Fibroblast of skin of right quadriceps (primary cell): ENCODE measurements at regions not wholly inside any gene's neighbourhood (a gene's known extent, or its start where the extent isn't known, plus 50 kb on each side); places are given as distances from the start of the nearest gene placed in this dataset.
"Not testable (repeated sequence)": the region's sequence is repeated elsewhere in the genome, so short reads cannot be mapped to it uniquely, and the experiment has no call there.

Experiments
- DNase-seq: peaks from one replicate; pipeline ENCODE4 v3.0.0-alpha.2; 2013

DNA sequence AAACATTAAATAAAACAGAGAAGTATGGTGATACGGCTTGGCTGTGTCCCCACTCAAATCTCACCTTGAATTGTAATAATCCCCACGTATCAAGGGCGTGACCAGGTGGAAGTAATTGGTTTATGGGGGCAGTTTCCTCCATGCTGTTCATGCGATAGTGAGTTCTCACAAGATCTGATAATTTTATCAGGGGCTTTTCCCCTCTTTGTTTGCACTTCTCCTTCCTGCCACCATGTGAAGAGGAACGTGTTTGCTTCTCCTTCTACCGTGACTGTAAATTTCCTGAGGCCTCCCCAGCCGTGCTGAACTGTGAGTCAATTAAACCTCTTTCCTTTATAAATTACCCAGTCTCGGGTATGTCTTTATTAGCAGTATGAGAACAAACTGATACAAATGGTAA, 331.3 kb upstream of the CNR1 start:
- DNase-seq = not testable (repeated sequence)

DNA sequence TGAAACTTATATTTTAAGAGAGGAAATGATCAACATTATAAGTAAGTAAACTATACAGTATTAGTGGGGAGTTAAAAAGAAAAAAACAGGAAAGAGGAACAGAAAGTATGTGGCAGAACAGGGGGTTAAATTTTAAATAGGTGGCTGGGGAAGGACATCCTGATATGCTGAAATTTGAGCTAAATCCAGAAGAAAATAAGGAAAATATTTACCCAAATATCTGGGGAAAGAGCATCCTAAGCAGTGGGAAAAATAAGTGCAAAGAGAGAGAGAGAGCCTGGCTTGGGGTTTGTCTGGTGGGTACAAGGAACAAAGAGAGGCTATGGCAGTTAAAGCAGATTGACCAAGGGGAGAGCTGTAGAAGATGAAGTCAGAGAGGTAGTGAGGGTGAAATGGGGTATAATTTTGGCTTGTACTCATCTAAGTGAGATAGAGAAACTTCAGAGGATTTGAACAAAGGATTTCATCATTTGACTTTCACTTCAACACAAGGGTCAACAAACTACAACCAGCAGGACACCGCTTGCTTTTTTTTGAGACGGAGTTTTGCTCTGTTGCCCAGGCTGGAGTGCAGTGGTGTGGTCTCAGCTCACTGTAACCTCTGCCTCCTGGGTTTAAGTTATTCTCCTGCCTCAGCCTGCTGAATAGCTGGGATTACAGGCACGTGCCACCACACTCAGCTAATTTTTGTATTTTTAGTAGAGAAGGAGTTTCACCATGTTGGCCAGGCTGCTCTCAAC, 328.4 kb upstream of the CNR1 start:
- no peak for DNase-seq

DNA sequence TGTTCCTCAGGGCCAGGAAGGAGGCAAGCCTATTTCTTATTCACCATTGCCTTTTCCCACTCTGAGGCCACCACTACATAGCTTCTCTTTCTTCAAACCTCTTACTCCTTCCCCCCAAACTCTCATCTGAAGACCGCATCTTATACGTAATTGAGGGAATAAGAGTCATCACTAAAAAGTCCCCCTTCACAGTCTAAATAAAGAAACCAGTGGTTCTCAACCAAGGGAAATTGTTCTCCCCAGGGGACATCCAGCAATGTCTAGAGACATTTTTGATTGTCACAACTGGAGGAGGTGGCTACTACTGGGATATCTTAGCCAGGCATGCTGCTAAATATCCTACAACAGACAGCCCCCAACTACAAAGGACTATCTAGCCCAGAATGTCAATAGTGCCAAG, 327.6 kb upstream of the CNR1 start:
- DNase-seq = no peak

DNA sequence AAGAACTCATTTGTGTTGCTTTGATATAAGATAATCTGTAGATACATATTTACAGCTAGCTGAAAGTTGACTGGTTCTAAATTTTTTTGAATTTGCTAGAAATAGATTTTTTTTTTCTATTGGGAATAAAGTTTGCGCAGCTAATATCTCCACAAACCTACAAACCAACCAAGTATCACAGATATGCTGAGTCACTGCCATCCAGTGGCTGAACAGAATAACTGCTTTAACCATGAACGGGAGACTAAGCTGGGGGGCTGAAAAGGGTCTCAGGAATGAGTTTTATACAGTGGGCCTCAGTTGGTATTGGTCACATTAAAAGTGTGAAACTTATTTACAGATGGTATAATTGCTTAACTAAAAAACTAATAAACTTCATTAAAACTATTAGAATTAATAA, 326.7 kb upstream of the CNR1 start:
- DNase-seq = no peak

DNA sequence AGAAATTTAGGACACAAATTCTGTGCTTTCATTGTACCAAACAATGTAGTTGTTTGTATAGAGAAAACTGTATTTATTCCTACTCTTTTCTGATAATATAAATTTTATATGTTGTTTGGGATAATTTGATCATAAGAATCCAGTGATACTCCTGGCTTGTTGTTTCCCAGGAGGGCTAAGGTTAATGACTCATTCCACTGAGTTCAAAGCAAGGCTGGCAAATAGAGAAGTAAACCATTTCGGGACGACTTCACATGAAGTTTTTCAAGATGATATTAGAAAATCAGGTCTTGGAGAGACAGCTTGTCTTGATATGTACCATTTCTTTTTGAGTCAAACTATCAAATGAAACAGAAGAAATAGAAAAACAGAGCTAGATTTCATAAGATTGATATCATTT, 326.1 kb upstream of the CNR1 start:
- DNase-seq = no peak

DNA sequence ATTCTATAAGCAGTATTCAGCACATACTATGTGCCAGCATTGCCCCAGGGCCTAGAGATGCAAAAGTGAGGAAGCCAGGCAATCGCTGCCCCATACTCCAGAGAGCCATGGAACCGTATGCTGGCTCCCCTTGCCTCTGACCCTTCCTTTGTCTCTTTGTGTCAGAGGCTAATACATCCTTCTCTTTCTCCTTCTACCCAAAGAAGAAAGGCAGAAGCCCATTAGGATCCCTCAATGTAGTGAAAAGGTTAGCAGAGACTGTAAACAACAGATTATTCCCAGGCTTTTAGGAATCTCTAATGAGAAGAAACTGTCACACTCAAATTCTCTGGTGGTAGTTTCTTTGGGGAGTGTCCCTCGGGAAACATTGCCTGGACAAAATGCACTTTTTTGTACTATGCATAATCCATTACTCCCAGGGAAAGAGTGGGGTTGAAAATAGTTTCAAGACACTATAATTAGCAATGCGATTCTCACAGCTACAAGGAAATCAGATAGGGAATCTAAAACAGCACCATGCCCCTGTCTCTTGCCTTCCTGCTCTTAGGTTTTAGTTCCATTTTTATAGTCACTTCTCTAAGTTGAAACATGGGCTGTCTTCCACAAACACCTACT, 325.2 kb upstream of the CNR1 start:
- DNase-seq = no peak

DNA sequence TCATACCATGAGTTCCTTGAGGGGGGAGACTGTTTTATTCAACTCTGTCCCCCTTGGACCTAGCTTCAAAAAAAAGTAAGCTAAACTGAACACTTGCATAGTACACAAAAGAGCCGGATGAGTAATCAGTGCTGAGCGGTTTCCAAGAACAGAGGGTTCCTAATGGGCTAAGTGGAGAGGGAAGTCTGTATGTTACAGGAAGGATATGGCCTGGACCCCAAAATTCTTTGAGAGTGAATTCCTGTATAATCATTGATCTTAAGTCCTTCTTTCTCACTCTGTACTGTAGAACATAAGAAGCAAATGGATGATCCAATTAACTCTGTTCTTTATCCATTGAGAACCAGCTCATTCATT, 324.7 kb upstream of the CNR1 start:
- DNase-seq = no peak

DNA sequence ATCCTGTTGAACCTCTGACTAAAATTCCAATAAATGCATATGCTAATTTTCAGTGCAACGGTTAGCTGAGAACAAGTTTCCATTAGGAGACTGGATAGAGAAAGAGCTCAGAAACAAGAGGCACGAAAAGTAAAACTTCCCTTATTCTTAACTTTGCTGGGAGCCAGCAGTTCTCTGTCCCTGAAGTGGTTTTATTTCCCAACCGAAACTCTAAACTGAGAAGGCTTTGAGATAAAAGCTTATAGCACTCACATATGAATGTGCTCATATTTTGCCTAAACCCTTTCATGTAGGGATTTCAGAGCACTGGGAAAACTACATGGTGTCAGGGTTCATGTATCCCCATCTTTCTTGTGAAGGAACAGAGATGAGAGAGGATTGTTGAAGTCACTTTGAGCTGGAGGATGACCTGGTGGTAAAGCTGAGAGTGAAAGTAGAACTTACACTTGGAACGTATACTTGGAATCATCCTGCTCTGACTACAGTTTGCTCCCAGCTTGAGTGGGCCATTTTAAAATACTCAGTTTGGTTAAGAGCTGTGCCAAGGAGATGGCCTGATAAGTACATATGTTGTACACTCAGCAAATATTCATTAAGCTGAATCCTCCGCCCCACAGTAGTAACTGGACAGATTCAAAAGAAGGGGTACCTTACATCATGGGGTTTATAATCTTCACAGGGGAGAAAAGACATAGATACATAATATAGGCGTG, 324.2 kb upstream of the CNR1 start:
- no peak for DNase-seq

DNA sequence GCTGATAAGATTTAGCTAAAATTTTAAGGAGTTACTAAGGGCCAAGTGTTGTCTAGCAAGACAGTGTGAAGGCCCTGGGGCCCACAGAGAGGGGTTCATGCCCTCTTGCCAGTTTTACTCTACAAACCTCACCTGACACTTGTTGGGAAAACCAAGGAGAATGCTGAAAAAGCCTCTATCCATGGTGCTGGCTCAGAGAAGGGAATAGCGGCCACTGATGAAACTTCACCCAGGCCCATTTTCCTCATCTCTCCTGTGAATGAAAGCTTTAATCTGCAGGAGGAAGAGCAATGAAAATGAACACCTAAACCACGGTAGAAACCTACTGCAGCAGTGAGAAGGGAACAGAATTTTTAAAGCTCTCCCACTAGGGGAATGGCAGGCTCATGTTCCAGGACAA, 317.3 kb upstream of the CNR1 start:
- DNase-seq = no peak

DNA sequence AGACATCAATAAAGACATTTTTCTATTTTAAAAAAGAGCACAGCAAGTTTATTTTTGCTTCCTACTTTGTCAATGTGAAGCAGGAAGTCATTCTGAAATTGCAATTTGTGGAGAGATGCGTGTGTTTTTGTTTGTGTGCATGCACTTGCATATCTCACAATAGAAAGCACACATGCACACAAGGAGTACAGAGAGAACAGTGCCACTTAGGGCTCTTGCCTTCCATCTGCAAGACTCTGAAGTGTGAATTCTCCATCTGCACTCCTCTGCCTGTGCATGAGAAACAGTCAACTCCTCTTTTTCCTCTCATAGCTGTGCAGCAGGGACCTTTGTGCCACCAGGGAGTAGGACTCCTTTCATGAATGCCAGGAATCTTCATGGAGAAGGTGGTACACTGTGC, 316.3 kb upstream of the CNR1 start:
- DNase-seq = no peak

DNA sequence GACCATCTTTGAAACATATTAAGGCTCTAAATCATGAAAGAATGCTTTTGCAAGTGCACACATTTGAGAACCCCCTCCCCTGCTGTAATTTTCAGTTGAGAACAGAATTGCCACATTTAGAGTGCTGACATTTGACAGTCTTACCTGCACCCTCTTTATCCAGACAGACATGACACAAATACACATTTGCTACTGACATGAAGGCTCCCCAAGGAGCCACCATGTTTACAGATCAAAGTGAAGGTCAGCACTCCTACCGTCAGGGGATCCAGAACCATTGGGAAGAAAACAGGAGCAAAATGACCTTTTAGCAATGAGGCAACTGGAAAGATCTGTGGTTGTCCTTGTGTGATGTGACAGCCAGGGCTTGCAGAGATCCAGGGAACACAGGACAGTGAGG, 315.4 kb upstream of the CNR1 start:
- no peak for DNase-seq

DNA sequence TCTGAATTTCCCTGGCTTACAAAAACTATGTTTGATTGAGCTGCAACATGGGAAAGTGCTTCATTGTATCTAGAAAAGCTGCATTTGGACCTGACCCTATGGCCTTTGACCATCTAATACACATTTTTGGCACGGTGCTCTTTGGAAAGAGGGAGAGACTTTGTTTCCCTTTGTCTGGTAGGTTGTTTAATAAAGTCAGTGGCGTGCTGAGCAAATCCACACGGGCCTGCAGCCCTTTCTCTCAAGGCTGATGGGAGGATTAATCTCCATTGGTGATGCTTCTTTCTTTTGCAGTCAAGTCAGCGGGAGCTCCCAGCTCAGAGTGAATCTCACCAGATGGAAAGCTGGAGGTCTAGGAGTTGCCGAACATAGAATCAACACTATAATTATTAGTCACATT, 314.7 kb upstream of the CNR1 start:
- no peak for DNase-seq

DNA sequence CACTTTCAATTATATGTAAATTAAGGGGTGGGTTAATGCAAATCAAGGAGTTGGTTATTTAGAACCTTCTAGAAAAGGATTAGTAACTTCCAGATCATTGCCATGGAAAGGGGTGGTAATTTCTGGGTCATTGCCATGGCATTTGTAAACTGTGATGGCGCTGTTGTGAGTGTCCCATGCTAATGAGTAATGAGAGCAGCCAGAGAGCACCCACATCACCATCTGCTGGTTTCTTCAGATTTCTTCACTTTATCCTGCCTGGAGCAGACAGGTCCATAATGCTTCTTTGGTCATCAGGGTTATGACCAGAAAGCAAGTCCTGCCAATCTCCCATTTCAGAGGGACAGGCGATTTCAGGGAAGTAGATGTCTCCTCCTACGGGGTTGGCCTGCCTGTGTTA, 311.3 kb upstream of the CNR1 start:
- no peak for DNase-seq

DNA sequence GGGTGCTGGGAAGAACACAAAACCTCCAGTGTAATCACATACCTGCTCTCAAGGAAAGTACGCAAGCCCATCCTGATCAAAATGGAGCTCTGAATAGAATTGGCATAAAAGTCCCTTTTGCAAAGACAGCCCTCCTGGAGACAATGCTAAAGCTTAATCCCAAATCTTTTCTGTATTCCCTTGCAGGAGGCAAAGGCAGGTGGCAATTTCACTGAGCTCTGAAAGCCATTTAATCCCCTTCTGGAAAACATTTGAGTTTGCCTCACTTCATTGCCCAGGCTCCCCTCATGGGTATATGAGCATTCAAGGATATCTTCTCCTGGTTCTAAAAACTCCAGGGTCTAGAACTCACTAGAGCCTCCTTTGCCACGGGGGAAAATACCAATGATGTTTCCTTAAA, 310.2 kb upstream of the CNR1 start:
- DNase-seq = no peak

DNA sequence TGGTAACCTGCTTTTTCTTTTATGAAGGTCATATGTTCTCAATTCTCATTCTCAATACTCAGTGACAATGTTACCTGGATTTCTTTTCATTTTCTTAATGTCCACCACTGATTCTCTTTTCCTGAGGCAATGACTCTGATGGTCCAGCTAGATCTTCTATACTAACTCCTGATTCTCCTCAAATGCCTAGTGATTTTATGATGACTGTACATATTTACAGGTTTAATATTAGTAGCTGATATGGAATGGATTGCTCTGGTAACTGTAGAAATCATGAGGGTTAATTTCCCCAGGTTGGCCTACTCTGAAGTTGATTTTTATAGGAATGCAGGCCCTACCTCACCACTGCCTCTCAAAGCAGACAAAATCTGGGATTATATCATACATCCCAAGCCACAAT, 308.6 kb upstream of the CNR1 start:
- no peak for DNase-seq

DNA sequence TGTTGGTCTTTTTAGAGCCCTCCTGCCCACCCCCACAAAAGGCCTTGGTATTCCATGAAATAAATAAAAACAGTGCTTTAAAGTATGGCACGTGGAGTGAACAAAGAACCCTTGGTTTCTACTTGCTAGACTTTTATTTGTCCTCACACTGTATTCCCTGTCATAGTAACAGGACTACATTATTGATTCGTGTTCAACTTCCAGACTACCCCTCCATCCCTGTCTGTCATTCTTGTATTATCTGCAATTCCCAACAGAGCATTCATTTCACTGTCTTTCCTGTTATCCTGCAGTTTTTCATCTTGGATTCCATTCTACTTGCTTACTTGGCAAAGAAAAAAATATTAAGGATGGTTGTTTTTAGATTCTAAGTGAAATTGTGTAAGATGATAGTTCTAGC, 307.4 kb upstream of the CNR1 start:
- no peak for DNase-seq

DNA sequence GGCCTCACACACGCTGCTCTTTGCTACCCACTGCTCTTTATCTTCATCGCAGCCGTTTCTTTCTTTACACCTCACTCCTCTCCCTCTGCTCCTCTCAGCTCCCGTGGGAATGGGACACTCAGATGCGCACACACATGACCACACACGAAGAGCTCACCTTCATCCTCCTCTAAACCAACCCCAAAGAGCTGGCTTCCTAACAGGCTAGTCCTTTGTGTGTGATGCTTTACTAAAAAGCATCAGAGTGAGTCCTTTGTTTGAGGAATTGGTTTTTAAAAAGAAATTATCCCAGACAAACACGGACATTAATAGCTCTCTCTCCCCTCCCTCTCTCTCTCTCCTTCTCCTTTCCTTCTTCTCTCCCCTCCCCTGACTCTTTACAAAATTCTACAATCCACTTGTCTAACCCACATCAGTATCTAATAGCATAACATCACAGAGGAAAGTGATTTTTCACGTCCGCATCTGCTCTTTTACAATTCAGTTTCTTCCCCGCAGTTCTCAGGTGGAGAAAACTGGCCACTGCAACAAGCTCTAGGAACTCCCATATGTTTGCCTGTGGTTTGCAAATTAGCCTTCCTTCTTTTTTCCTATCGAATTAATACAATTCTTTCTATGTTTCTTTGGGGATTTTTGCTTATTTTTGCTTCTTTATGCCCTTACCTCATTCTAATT, 306.8 kb upstream of the CNR1 start:
- no peak for DNase-seq

DNA sequence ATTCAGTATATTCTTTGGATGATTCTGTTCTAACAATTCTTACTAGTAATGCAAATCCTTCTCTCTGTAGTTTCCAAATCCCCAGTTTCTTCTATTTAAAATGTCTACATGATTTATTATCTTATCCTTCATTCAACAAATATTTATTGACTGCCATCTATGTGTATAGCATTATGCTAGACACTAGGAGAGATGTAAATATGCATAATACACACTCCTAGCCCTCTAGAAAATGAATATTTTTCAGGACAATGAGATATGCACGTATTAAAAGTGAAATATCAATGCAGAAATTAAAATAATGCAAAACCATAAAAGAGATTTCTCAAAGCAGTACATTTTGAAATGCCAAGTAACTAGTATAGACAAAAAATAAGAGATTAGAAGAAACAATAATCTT, 293.5 kb upstream of the CNR1 start:
- DNase-seq = no peak

DNA sequence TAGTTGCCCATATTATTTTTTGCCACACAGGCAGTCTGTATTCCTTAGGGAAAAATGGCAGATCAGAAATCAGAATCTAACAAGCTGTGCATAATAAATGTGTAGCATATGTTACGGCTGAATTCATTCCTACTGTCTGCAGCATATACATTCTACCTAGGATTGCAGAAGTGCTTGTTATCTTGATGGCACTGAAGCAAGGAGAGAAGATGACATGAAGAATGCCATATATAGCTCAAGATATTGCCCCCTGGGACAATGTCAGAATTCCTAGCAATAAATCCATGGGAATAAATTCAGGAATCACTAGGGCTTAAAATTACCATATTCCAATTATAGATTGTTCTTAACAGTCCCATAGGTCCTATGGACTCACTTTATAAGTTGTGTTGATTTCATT, 293.0 kb upstream of the CNR1 start:
- DNase-seq = no peak

DNA sequence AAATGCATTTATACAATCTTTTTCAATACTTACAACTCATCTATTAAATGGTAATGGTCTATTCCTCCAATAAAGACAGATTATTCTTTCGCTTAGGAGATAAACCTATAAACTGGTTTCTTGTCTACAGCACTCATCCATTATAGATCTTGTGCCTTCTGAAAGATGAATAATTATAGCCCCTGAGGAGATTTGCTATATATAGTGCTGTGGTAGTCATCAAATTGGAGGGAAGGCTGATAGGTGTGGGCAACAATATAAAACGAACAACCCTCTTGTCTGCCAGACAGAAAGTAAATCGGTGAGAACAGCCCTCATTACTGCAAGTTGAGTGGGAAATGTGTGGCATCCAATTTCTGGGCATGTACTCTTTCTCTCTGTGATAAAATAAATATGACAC, 292.5 kb upstream of the CNR1 start:
- no peak for DNase-seq

DNA sequence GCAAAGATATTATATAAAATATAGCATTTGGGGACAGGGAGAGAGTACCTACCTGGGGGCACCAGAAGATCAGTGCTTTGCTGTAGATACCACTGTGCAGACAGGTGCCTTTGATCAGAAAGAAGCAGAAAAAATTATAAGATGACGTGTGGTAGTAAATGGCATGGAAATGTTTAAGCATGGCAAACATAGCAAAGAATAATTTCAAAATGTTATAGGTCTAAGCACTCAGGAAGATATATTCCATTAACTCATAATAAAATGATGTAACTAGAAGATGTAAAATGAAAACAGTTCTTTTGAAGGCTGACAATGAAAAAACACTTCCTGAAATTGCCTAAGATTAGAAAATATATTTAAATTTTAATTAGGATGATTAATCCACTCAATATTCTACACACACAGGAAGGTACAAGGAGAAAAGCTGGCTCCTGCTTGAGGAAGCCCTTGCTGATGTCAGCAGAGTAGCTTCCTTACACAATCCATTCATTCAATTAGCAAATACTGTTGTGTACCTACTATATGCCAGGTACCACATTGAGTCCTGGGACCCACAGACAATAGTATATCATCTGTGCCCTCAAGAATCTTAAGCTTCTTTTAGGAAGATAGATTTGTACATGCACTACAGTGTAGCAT, 290.2 kb upstream of the CNR1 start:
- no peak for DNase-seq

DNA sequence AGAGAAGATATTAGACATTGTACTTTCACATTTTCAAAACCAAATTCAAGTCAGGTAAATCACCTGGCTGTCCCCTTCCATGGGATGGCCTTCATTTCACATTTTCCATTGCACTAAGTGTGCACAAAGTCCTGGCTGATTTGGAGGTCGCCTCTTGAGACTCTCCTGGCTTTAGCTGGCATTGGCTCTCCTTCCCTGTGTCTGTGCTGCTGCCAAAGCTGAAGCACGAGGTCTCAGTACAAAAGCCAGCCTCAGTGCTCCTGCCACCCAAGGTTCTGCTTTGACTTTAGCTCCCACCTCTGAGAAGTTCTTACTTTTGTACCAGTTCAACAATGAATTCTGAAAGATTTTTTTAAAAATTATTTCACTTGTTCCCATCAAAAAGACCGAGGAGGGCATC, 289.2 kb upstream of the CNR1 start:
- no peak for DNase-seq

DNA sequence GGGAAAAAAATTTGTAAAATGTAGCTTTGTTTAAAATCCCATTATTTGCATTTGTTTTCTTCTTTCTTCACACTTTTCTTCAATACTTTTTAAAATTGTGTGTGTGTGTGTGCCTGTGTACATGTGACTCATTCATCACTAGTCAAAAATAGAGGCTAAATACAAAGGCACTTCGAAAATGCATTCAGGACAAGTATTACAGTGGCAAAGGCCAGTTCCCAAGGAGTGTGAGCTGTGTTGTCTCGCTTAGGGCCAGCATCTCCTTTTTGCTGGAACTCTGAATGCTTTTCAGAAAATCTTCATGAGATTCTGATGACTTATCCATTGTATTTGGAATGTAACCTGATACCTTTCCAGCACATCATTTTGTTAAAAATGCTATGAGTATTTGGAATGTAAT, 288.5 kb upstream of the CNR1 start:
- no peak for DNase-seq

DNA sequence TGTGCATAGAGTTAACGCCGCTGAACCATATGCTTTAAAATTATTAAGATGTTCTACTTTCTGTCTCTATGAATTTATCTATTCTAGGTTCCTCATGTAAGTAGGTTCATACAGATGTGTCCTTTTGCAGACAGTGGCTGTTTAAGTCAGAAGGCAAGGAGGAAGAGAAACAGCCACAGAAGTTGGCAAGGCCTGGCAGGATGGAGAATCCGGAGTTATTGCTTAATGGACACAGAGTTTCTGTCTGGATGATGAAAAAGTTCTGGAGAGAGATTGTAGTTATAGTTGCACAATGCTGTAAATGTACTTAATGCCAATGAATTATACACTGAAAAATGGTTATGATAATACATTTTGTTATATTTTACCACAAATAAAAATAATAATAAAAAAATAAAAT, 283.6 kb upstream of the CNR1 start:
- DNase-seq = no peak
